ENCODE measurements at regions not wholly inside any gene's neighbourhood (a gene's known extent, or its start where the extent isn't known, plus 50 kb on each side); places are given as distances from the start of the nearest gene placed in this dataset.
"Not testable (repeated sequence)": the region's sequence is repeated elsewhere in the genome, so short reads cannot be mapped to it uniquely, and the experiment has no call there.

GRCh38 chr11:67845296-67845695 lies 158.6 kb downstream of the UNC93B1 start:
- not testable (repeated sequence) for H3K9me3 ChIP-seq (ENCODE audit: control insufficient read depth, low read length); DNase-seq; H3K36me3 ChIP-seq (ENCODE audit: control insufficient read depth, insufficient read depth, low read length)

DNA sequence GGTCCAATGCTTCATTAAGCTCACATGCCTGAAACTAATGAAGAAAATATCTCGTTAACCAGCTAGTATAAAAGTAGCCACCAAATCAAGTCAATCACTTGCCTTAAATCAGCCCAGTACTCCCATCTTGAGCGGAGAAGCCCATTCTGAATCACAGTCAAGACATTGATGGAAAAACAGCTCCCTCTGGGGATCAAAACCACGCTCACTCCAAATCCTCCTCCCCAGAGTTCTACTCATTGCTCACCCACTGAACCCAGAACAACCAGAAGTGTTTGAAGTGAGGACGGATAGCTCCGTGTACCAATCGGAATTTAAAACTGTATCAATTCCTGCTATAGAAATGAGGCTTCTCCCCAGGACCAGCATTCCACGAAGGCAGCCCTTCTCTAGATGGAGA lies 163.3 kb downstream of the UNC93B1 start:
- H3K4me3 ChIP-seq (ENCODE audit: insufficient read depth, low read depth, low read length, poor library complexity, severe bottlenecking); DNase-seq; H3K27me3 ChIP-seq (replicated peaks; ENCODE audit: control insufficient read depth, insufficient read depth, low read length, poor library complexity, severe bottlenecking); H3K9me3 ChIP-seq (ENCODE audit: control insufficient read depth, low read length); H3K36me3 ChIP-seq (ENCODE audit: control insufficient read depth, insufficient read depth, low read length); H3K4me1 ChIP-seq (ENCODE audit: control insufficient read depth, insufficient read depth, low read length, poor library complexity, severe bottlenecking); H3K27ac ChIP-seq (ENCODE audit: insufficient read depth, low read length, poor library complexity, severe bottlenecking): not testable (repeated sequence)

More at GRCh38 chr11:67845296-67845695, 158.6 kb downstream of the UNC93B1 start:
- H3K27ac ChIP-seq (ENCODE audit: insufficient read depth, low read length, poor library complexity, severe bottlenecking); H3K27me3 ChIP-seq (replicated peaks; ENCODE audit: control insufficient read depth, insufficient read depth, low read length, poor library complexity, severe bottlenecking); H3K4me1 ChIP-seq (ENCODE audit: control insufficient read depth, insufficient read depth, low read length, poor library complexity, severe bottlenecking); H3K4me3 ChIP-seq (ENCODE audit: insufficient read depth, low read depth, low read length, poor library complexity, severe bottlenecking): not testable (repeated sequence)

DNA sequence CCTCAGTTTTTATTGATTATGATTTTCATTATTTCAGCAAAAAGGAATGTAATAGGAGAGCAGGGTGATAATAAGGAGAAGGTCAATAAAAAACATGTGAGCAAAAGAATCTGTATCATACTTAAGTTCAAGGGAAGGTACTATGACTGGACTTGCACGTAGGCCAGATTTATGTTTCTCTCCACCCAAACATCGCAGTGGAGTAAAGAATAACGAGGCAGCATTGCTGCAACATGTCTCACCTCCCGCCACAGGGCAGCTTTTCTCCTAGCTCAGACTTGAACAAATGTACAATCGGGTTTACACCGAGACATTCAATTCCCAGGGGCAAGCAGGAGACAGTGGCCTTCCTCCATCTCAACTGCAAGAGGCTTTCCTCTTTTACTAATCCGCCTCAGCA lies 155.7 kb upstream of the ALDH3B2 start:
- H3K36me3 ChIP-seq (ENCODE audit: control insufficient read depth, insufficient read depth, low read length); H3K4me1 ChIP-seq (ENCODE audit: control insufficient read depth, insufficient read depth, low read length, poor library complexity, severe bottlenecking); H3K4me3 ChIP-seq (ENCODE audit: insufficient read depth, low read depth, low read length, poor library complexity, severe bottlenecking); H3K27me3 ChIP-seq (replicated peaks; ENCODE audit: control insufficient read depth, insufficient read depth, low read length, poor library complexity, severe bottlenecking); H3K9me3 ChIP-seq (ENCODE audit: control insufficient read depth, low read length); DNase-seq; H3K27ac ChIP-seq (ENCODE audit: insufficient read depth, low read length, poor library complexity, severe bottlenecking): not testable (repeated sequence)

- H3K27me3 ChIP-seq (replicated peaks; ENCODE audit: control insufficient read depth, insufficient read depth, low read length, poor library complexity, severe bottlenecking); H3K36me3 ChIP-seq (ENCODE audit: control insufficient read depth, insufficient read depth, low read length); H3K4me3 ChIP-seq (ENCODE audit: insufficient read depth, low read depth, low read length, poor library complexity, severe bottlenecking); H3K9me3 ChIP-seq (ENCODE audit: control insufficient read depth, low read length); DNase-seq; H3K4me1 ChIP-seq (ENCODE audit: control insufficient read depth, insufficient read depth, low read length, poor library complexity, severe bottlenecking); H3K27ac ChIP-seq (ENCODE audit: insufficient read depth, low read length, poor library complexity, severe bottlenecking): not testable (repeated sequence)
Measured at GRCh38 chr11:67826951-67827296, 152.5 kb upstream of the ALDH3B2 start.

- H3K27me3 ChIP-seq (replicated peaks; ENCODE audit: control insufficient read depth, insufficient read depth, low read length, poor library complexity, severe bottlenecking); H3K4me3 ChIP-seq (ENCODE audit: insufficient read depth, low read depth, low read length, poor library complexity, severe bottlenecking); H3K4me1 ChIP-seq (ENCODE audit: control insufficient read depth, insufficient read depth, low read length, poor library complexity, severe bottlenecking); H3K27ac ChIP-seq (ENCODE audit: insufficient read depth, low read length, poor library complexity, severe bottlenecking); DNase-seq; H3K9me3 ChIP-seq (ENCODE audit: control insufficient read depth, low read length); H3K36me3 ChIP-seq (ENCODE audit: control insufficient read depth, insufficient read depth, low read length): not testable (repeated sequence)
Measured at GRCh38 chr11:67826028-67826950, 151.9 kb upstream of the ALDH3B2 start.

GRCh38 chr11:67824861-67825260 lies 150.4 kb upstream of the ALDH3B2 start:
- not testable (repeated sequence) for H3K4me3 ChIP-seq (ENCODE audit: insufficient read depth, low read depth, low read length, poor library complexity, severe bottlenecking); H3K27me3 ChIP-seq (replicated peaks; ENCODE audit: control insufficient read depth, insufficient read depth, low read length, poor library complexity, severe bottlenecking); H3K9me3 ChIP-seq (ENCODE audit: control insufficient read depth, low read length); DNase-seq; H3K4me1 ChIP-seq (ENCODE audit: control insufficient read depth, insufficient read depth, low read length, poor library complexity, severe bottlenecking); H3K27ac ChIP-seq (ENCODE audit: insufficient read depth, low read length, poor library complexity, severe bottlenecking); H3K36me3 ChIP-seq (ENCODE audit: control insufficient read depth, insufficient read depth, low read length)

DNA sequence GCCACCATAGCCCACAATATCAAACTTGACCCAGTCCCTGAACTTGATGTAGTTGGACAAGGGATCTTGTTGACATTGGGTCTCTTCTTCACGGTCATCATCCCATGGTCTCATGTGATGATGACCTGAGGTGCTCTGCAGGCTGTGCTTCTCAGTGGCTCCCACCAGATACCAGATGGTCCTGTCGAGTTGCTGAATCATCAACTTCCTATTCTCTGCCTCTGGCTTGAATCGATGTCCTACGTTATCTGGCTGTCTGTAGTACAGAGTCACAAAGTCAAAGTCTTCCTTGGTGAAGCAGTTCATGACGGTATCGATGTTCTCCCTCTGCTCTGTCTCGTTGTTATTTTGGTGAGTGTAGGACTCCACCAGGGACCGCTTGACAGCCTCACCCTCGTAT lies 145.7 kb upstream of the ALDH3B2 start:
- no peaks in the 10 kb centered on the region for H3K4me1 ChIP-seq (ENCODE audit: control insufficient read depth, insufficient read depth, low read length, poor library complexity, severe bottlenecking)
- H3K27ac ChIP-seq (ENCODE audit: insufficient read depth, low read length, poor library complexity, severe bottlenecking): no peak overlapping the region
- H3K27me3 ChIP-seq (replicated peaks; ENCODE audit: control insufficient read depth, insufficient read depth, low read length, poor library complexity, severe bottlenecking): no peaks in the 10 kb centered on the region
- H3K4me3 ChIP-seq (ENCODE audit: insufficient read depth, low read depth, low read length, poor library complexity, severe bottlenecking): no peak overlapping the region
- H3K36me3 ChIP-seq (ENCODE audit: control insufficient read depth, insufficient read depth, low read length): no peaks in the 10 kb centered on the region
- H3K9me3 ChIP-seq (ENCODE audit: control insufficient read depth, low read length): no peaks in the 10 kb centered on the region
- no peak for DNase-seq

GRCh38 chr11:67817558-67817957 lies 143.1 kb upstream of the ALDH3B2 start:
- H3K36me3 ChIP-seq (ENCODE audit: control insufficient read depth, insufficient read depth, low read length); H3K27ac ChIP-seq (ENCODE audit: insufficient read depth, low read length, poor library complexity, severe bottlenecking); H3K4me3 ChIP-seq (ENCODE audit: insufficient read depth, low read depth, low read length, poor library complexity, severe bottlenecking); H3K4me1 ChIP-seq (ENCODE audit: control insufficient read depth, insufficient read depth, low read length, poor library complexity, severe bottlenecking); DNase-seq; H3K27me3 ChIP-seq (replicated peaks; ENCODE audit: control insufficient read depth, insufficient read depth, low read length, poor library complexity, severe bottlenecking); H3K9me3 ChIP-seq (ENCODE audit: control insufficient read depth, low read length): not testable (repeated sequence)

DNA sequence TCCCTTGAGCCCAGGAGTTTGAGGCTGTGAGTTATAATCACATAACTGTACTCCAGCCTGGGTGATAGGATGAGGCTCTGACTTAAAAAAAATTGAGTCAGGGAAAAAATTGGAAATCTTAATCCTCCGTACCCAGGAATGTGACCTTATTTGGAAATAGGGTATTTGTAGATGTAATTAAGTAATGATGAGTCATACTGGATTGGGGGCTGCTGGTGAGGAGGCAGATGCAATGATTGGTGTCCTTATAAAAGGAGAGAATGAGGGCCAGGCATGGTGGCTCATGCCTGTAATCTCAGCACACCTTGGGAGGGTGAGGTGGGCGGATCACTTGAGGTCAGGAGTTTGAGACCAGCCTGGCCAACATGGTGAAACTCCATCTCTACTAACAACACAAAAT lies 134.9 kb upstream of the ALDH3B2 start:
- H3K4me1 ChIP-seq (ENCODE audit: control insufficient read depth, insufficient read depth, low read length, poor library complexity, severe bottlenecking); H3K27ac ChIP-seq (ENCODE audit: insufficient read depth, low read length, poor library complexity, severe bottlenecking); DNase-seq; H3K36me3 ChIP-seq (ENCODE audit: control insufficient read depth, insufficient read depth, low read length); H3K4me3 ChIP-seq (ENCODE audit: insufficient read depth, low read depth, low read length, poor library complexity, severe bottlenecking); H3K27me3 ChIP-seq (replicated peaks; ENCODE audit: control insufficient read depth, insufficient read depth, low read length, poor library complexity, severe bottlenecking); H3K9me3 ChIP-seq (ENCODE audit: control insufficient read depth, low read length): not testable (repeated sequence)

- H3K36me3 ChIP-seq (ENCODE audit: control insufficient read depth, insufficient read depth, low read length); DNase-seq; H3K4me3 ChIP-seq (ENCODE audit: insufficient read depth, low read depth, low read length, poor library complexity, severe bottlenecking); H3K9me3 ChIP-seq (ENCODE audit: control insufficient read depth, low read length); H3K27ac ChIP-seq (ENCODE audit: insufficient read depth, low read length, poor library complexity, severe bottlenecking); H3K4me1 ChIP-seq (ENCODE audit: control insufficient read depth, insufficient read depth, low read length, poor library complexity, severe bottlenecking); H3K27me3 ChIP-seq (replicated peaks; ENCODE audit: control insufficient read depth, insufficient read depth, low read length, poor library complexity, severe bottlenecking): not testable (repeated sequence)
Measured at GRCh38 chr11:67807896-67808295, 133.5 kb upstream of the ALDH3B2 start.

Measured in effector memory CD4-positive, alpha-beta T cell (primary cell).